Neural cell (in vitro differentiated cells): ENCODE measurements at regions not wholly inside any gene's neighbourhood (a gene's known extent, or its start where the extent isn't known, plus 50 kb on each side); places are given as distances from the start of the nearest gene placed in this dataset.

Experiments used
- CTCF ChIP-seq: fragments of 450-650 bp; IDR thresholded peaks from 2 replicates; pipeline ENCODE4 v1.5.1; 2014; ENCODE audit warnings: antibody characterized with exemption, mild to moderate bottlenecking, moderate library complexity; ENCODE audit not compliant: poor library complexity, severe bottlenecking
- RAD21 ChIP-seq: fragments of 450-650 bp; conservative IDR thresholded peaks from 2 replicates; pipeline ENCODE4 v1.6.1; 2014; ENCODE audit warnings: antibody characterized with exemption, mild to moderate bottlenecking, moderate library complexity

- TF ChIP-seq CTCF (no peak), RAD21 (no peak)
These were observed 93.7 kb downstream of the VCPKMT start for GRCh38 chr14:50022661-50023060.
